Fibroblast of the aortic adventitia (primary cell): ENCODE measurements at regions not wholly inside any gene's neighbourhood (a gene's known extent, or its start where the extent isn't known, plus 50 kb on each side); places are given as distances from the start of the nearest gene placed in this dataset.

Experiments
- DNase-seq: peaks from one replicate; pipeline ENCODE4 v3.0.0-alpha.2; 2010; ENCODE audit warnings: low read depth
- H3K4me3 ChIP-seq: 2 replicates; pipeline ENCODE4 v1.5.1; 2011; ENCODE audit warnings: low read depth, mild to moderate bottlenecking, control low read depth, low read length, moderate library complexity
- TF ChIP-seq, protein P1 (sequence below): IDR thresholded peaks from 2 replicates; pipeline ENCODE4 v1.5.1; 2011; ENCODE audit warnings: mild to moderate bottlenecking, low read length, control low read depth, inconsistent platforms; ENCODE audit not compliant: insufficient read depth

DNA sequence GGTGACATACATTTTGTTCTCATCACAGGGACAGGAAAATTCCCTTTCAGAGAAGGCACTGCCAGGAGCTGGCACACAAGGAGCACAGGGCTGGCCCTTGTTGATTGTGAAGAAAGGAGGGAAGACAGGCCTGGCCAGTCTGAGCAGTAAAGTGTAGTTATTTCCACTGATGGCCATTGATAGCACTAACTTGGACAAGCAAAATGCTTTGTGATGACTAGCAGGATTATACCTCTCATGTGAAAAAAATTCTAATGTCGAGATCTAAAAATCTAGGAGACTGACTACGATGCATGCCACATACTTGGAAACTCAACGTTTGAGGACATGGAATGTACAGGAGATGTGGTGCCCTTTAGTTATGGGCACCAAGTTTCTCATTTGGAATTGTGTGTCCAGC, 54.3 kb upstream of the ST8SIA2 start:
- no peak overlapping the region for H3K4me3 ChIP-seq
- TF ChIP-seq, protein P1, sequence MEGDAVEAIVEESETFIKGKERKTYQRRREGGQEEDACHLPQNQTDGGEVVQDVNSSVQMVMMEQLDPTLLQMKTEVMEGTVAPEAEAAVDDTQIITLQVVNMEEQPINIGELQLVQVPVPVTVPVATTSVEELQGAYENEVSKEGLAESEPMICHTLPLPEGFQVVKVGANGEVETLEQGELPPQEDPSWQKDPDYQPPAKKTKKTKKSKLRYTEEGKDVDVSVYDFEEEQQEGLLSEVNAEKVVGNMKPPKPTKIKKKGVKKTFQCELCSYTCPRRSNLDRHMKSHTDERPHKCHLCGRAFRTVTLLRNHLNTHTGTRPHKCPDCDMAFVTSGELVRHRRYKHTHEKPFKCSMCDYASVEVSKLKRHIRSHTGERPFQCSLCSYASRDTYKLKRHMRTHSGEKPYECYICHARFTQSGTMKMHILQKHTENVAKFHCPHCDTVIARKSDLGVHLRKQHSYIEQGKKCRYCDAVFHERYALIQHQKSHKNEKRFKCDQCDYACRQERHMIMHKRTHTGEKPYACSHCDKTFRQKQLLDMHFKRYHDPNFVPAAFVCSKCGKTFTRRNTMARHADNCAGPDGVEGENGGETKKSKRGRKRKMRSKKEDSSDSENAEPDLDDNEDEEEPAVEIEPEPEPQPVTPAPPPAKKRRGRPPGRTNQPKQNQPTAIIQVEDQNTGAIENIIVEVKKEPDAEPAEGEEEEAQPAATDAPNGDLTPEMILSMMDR = no peak
- DNase-seq = no peak
